Frontal cortex (tissue), 3 donors: ENCODE measurements at regions not wholly inside any gene's neighbourhood (a gene's known extent, or its start where the extent isn't known, plus 50 kb on each side); places are given as distances from the start of the nearest gene placed in this dataset.

ENCODE experiments used
- DNase-seq, 2 donors: peaks; one replicate each; pipeline ENCODE4 v3.0.0; 2012; ENCODE audit warnings: low spot score in 2 of 2
- FAIRE-seq: peaks from 2 replicates; lab custom pipeline; 2012; peaks lifted over from hg19 to GRCh38; lab: Jason Lieb, UNC
- donor health status: control.
- donor health status: control.
- donor health status: control.

DNA sequence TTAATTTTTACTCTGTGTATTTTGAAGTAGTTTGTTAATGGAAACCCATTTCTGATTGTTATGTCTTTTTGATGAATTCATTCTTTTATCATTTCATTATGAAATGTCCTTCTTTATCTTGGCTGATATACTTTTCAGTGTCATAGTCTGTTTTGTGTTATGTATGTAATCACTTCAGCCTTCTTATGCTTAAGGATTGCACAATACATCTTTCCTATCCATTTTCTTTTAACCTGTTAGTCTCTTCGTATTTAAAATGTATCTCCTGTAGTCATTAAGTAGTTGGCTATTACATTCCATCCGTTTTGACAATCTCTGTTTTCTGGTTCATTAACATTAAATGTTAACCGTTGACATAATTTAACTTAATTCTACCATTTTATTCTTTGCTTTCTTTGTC, 344.6 kb upstream of the CTNND2 start:
- FAIRE-seq (no peak), DNase-seq (no peak)

DNA sequence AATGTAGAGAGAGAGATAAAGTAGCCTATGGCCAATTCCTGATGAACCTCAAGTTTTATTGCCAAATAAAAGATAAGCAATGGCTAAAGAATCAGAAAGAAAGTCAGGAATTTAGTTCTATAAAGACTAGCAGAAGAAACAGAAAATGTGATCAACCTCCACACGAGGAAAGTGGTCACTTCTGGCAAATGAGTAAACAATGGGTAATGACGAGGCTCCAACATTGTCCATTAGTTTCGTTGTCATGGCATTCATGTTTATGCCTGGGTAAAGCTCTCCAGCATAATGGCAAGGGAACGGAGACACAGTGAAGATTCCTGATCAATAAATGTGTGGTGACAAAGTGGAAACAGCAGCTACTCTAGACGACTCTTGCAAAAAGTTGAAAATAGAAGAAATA, 341.8 kb upstream of the CTNND2 start:
- DNase-seq (no peak), FAIRE-seq (no peak)

DNA sequence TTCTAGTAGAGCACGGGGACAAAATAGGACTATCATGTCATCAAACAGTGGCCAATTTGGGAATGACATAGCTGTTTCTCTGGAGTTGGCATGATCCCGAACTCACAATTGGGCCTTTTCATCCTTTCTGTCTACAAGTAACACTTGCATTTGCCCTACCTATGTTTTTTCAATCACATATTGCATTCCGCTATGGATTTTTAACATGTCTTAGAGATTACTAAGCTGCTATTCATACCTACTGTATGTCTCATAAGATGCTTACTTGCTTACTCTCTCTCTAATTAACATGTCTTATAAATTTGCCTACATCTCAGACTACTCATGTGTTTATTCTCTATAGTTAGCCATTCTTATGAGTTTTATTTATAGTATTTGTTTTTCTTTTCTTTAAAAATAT, 341.2 kb upstream of the CTNND2 start:
- no peak for FAIRE-seq
- no peak for DNase-seq

DNA sequence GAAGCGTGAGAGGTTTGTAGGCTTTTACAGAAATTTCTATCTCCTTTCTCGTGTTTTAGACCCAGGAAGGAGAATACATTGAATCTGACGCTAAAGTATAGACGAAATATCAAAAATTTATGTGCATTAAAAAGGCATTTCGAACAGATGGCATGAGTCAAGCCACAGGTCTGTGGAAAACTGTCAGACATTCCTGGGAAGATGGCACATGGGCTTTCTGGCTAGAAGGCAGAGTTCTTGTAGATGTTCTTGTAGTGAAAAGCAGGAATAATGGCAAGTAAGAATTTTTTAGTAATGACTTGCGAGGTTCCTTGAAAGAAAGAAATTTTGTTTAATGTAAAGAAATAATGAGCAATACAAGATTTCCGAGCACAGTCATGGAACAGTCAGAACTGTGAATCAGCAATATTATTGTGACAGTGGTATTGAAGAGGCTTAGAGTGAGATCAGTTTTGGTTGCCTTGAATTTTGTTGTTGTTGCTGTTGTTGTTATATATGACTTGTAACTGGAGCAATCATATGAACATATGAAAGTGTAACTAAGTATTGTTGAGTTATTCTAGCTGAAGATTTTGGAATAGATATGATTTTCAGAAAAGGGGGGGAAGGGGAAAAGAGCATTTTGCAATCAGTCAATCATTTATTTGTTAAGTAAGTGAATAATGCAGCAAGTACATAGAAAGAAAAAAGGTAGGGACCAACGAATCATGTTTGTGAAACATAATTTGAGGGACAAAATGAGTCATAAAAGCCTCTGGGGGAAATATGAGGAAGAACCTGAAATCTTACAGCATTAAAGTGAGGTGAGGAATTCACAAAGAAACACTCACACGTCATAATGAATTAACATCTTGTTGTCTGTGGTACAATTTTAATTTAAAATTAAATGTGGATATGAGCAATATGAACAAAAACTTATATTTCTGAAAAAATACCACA, 339.0 kb upstream of the CTNND2 start:
- no peak for DNase-seq
- FAIRE-seq: no peak

DNA sequence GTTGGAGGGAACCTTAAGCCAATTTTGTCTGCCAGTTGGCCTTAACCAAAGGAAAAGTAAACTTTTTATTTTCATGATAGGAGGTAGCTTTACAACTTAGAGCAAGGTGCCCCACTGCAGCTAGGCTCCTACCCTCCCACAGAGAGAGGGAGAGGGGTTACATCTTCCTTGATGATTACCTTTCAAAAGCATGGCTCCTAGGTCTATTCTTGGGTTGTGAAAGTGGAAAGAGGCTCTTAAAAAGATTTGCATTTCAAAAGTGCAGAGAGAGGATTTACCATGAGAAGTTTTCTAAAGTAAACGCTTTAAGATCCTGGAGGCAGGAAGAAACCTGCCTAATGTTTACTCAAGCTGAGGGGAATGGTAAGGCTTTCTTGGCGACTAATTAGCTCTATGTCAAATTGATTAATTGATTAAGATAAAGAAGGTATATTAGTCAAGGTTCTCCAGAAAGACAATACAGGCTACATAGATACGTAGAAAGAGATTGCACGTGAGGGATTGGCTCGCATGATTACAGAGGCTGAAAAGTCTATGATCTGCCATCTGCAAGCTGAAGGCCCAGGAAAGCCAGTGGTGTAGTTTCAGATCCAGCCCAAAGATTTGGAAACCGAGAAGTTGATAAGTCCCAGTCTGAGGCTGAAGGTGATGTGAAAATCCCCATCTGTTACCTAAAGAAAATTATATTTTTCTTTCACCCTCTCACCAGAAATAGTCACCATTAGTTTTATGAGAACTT, 333.8 kb upstream of the CTNND2 start:
- DNase-seq (no peak), FAIRE-seq (no peak)

DNA sequence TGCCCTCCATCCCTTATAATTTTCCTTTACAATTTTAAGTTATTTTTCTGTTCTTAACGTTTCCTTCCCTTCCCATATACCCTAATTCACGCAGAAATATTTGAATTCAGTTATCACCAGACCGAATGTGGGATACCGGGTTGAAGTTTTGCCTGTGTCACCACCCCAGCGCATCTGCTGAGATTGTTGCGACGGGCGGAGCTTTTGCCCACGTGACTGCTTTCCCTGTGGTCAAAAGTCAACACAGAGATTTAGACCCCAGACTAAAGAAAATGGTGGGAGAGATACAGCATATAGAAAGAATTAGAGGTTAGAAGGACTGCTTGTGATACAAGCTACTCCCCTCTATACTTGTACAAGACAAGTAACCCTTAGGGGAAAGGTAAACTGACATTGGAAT, 326.4 kb upstream of the CTNND2 start:
- DNase-seq: no peak
- FAIRE-seq: no peak

DNA sequence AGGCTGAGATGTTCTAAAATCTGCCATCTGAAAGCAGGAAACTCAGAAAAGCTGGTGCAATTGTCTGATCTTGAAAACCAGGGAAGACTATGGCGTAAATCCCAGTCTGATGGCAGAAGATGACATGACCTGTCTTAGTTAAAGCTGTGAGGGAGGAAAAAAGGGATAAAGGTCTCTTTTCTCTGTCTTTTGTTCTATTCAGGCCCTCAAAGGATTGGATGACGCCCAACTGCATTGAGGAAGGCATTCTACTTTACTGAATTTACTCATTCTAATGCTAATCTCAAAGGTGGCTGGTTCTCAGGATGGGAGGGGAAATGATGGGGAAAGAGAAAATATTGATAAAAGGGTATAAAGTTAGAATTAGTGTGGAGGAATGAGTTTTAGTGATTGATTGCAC, 312.8 kb upstream of the CTNND2 start:
- FAIRE-seq: no peak
- no peak for DNase-seq

DNA sequence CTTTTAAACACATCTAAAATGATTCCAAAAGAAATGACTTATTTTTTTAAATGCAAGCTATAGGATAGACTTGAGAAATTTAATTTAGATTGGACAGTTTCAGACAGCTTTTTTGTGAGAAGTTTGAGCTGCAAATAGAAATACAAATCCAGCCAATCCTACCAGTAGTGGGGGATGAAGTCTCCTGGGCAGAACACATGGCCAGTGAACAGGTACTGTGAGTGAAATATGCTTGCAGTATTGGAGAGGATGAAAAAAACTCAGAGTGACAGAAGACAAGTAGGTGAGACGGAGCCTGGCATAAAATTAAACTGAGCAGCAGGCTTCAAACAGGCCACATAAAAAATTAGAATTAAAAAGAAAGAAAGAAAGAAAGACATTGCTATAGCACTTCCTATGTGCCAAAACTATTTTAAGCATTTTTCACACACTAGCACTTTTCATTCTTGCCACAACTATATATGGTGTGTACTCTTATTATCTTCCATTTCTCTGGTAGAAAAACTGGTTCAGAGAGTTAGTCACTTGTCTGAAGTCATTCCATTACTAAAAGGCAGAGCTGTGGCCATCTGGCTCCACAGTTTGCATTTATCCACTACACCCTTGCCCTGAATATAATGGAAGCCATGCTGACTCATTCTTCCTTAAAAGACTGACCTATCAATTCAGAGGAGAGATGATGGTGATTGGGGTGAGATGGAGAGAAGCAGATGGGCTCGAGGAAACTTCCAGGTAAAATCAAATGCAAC, 310.2 kb upstream of the CTNND2 start:
- FAIRE-seq (no peak), DNase-seq (peak in 1 of 2 donors; percentile 5)

DNA sequence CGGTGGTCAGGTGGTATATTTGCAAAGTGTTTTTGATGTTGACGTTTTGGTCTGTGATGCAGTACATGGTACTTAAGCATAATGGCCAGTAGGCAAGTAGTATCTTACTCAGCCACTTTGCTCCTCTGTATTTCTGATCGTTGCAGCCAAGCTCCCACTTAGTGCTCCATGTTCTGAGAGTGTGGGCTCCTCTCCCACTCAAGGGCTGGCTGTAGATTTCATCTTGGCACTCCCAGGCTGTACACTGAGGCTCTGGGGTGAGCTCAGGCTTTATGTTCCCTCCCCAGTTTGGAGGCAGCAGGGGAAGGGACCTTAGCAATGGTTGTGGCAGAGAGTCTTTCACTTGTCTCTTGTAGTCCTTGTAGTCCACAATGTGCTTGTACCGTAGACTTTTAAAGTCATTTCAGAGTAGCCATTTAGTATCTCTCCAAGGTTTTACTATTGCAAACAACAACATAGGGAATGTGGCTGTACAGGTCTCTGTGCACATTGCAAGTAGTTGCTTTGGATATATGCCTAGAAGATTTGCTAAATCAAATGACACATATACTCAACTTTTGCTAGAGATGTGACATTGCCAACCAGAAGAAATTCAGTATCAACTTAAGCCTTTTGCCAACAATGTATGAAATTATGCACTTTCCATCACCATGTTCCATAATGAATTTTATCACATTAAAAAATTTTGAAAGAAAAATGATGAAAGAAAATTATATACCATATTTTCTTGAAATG, 304.3 kb upstream of the CTNND2 start:
- DNase-seq (no peak), FAIRE-seq (no peak)

DNA sequence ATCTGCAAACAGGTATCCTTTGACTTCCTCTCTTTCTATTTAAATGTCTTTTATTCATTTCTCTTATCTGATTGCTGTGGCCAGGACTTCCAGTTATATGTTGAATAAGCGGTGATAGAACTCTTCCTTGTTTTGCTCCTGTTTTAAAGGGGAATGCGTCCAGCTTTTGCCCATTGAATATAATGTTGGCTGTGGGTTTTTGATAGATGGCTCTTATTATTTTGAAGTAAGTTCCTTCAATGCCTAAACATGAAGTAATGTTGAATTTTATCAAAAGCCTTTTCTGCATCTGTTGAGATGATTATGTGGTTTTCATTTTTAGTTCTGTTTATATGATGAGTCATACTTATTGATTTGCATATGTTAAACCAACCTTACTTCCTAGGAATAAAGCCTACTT, 300.5 kb upstream of the CTNND2 start:
- FAIRE-seq (no peak), DNase-seq (no peak)

DNA sequence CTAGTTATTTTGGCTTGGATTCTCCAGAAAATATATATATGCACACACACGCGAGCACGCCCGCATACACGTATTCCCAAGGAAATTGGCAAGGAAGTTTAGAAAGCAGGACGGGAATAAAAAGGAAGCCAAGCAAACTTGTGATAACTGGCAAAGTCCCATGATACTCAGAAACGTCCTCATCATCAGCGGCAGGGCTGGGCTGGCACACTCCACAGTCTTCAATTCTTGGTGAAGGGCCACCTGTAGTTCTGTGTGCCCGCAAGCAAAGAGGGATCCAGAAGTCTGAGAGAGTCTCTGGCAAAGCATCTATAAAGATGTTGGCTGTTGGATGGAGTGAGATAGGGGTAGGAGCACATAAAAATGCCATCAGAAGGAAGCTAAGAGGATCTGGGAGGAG, 289.3 kb upstream of the CTNND2 start:
- DNase-seq: no peak
- no peak for FAIRE-seq

DNA sequence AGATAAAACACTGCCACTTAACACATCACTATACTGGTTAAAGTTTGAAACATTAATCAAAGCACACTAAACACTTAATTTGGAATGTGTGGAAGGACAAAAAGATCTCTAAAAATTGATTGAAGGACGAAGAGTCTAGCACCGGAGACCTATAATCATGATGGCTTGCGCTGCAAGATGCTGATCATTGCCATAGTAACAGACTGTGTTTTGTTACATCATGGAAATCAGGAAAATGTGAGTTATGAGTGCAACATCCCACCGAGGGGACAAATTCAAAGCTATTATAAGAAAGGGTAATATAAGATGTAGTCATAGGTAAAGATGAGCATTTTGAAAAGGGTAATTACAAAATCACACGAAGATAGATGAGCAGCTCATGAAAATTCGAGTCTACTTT, 278.8 kb upstream of the CTNND2 start:
- no peak for DNase-seq
- FAIRE-seq: no peak

DNA sequence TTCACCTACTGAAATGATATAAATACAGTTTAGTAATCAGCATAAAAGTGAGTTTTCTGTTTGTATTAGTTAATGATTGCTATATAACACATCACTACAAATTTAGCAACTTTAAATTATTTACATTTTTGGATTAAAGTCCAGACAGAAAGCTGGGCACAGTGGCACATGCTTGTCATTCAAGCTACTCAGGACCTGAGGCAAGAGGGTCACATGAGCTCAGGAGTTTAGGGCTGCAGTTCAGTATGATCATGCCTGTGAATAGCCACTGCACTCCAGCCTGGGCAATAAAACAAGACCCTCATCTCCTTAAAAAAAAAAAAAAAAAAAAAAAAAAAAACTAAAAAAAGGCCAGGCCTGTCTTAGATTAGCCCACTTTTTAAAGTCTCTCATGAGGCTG, 273.6 kb upstream of the CTNND2 start:
- DNase-seq (no peak), FAIRE-seq (no peak)

DNA sequence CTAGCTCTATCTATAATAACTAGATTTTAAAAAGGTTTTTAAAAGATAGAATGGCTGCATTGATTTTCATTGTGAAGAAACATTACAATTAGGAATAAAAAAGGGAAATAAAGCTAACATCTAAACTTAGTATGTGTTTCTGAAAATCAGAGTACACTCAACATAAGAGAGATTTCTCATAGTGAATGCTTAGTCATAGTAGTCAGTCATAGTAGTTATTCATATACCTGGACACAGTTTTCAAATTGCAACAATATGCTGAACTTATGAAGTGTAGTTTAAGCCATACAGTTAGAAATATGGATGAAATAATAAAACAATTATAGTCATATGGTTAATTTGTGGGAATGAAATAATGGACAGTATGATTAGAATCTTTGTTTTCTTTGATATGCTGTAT, 273.0 kb upstream of the CTNND2 start:
- FAIRE-seq: no peak
- no peak for DNase-seq

DNA sequence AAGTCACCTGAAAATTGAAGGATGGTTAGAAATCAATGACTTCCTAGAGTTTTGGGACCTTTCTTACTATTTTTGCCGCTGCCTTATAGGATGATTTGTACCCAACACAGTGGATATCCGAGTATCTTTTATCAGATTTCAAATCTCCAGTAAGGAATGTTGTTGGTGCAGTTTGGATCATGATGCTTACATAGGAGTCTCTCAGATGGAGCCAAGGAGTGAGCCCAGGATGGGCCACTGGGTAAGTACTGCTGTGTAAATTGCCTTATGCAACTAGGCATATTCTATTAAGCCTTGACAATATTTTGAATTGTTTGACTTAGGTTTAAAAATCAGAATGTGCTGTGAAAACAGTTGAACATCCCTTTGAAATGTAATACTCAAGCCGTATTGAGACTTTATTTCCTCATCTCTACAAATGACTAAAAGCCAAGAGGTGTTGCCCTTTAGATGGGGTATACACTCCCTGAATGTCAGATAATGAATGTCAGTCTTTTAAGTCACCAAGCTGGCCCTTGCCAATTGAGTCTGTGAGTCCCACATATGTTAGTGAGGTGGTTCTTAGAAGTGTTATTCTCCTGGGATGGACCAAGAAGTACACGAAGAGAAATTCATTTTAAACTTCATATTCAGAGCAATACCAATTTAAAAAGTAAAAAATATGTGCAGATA, 271.8 kb upstream of the CTNND2 start:
- DNase-seq: no peak
- no peak for FAIRE-seq

DNA sequence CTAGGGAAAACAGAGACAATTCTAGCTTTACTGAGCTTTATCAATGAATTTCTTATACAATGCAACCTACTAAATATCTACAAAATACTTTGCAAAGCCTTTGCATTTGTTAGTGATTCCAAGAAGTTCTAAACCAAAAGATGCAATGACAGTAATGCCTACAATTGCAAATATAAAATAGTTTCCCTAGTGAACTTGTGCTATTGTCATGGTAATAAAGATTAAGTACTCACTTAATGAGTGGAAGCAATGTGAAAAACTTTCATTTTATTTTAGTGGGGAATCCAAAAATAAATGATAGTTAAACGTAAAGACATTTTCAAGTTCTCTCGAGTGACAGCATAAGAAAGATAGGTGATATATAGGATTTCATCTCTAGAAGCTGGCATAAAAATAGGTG, 270.5 kb upstream of the CTNND2 start:
- no peak for DNase-seq
- no peak for FAIRE-seq

DNA sequence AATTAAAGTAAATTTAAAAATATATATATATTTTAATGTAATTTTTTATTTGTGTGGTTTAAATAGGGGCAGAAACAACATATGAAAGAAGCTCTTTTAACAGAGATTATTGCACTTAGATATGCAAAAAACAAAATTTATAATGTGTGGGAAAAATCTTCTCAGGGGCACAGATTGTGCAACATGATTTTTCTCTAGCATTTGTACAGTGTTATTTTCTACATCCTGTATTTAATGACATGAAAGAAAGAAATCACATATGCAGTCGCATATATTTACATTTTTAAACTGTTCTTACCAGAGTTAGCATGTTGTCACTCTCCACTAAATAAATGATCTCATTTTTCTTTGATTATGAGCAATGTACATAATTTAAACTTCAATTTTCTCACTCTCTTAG, 265.3 kb upstream of the CTNND2 start:
- no peak for DNase-seq
- FAIRE-seq: no peak

DNA sequence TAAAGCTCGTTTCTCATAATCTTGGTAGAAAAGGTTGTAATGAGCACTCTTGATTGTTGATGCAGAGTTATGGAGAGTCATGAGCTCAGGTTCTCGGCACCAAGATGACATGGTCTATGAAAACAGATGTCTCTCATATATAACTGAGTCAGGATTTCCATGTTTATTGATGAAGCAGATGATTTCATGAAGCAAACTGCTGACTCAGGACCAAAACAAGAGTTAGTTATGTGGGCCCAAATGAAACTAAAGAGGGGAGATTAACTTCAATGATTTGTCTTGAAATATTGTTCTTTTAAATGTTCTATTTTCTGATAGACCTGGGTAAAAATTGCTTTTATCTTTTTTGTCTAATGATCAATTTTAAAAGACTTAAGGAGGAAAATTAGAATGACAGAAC, 258.6 kb upstream of the CTNND2 start:
- DNase-seq: no peak
- FAIRE-seq: no peak

DNA sequence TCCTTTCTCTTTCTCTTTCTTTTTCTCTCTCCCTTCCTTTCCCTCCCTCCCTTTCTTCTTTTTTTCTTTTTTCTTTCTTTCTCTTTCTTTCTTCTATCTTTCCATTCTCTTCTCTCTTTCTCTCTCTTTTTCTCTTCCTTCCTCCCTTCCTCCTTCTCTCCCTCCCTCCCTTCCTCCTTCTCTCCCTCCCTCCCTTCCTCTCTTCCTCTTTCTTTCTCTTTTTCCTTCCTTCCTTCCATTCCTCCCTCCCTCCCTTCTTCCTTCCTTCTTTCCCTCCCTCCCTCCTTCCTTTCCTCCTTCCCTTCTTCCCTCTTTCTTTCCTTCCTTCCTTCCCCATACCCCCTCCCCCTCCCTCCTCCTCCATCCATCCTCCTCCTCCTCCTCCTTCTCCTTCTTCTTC, 243.3 kb upstream of the CTNND2 start:
- FAIRE-seq (no peak), DNase-seq (no peak)

DNA sequence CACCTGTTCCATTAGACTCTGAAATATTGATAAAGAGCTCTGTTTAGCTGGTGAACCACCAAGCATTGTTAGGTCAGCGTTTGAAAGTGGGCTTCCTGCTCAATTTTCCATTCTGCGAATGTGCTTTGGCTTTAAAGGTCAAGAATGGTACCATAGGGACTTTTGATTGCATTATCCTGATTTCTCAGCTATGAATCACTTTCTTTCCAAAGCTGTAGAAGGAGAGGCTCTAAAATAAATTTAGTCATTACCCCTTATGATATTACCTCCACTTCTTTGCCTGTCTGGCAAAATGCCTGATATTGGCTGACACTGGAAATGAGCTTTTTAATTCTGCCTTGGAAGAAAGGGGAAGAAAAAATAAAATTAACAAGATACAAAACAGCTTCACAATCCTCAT, 237.2 kb upstream of the CTNND2 start:
- DNase-seq (no peak), FAIRE-seq (no peak)
